GM18870 (cell line): ENCODE measurements at regions not wholly inside any gene's neighbourhood (a gene's known extent, or its start where the extent isn't known, plus 50 kb on each side); places are given as distances from the start of the nearest gene placed in this dataset.

Experiments used
- ATAC-seq: cut with Tn5 transposase; IDR thresholded peaks from one replicate; pipeline ENCODE4 v1.9.1; 2021; ENCODE audit warnings: moderate library complexity; ENCODE audit not compliant: unreplicated experiment

DNA sequence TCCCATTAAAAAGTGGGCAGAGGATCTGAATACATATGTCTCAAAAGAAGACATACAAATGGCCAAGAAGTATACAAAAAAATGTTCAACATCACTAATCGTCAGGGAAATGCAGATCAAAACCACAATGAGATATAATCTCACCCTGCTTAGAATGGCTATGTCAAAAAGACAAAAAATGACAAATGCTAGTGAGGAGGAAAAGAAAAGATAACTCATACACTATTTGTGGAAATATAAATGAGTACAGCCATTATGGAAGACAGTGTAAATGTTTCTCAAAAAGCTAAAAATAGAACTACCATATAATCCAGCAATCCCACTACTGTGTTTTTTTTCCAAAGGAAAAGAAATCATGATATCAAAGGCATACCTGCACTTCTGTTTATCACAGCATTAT, 450.7 kb downstream of the EFNA5 start:
- no peak for ATAC-seq

DNA sequence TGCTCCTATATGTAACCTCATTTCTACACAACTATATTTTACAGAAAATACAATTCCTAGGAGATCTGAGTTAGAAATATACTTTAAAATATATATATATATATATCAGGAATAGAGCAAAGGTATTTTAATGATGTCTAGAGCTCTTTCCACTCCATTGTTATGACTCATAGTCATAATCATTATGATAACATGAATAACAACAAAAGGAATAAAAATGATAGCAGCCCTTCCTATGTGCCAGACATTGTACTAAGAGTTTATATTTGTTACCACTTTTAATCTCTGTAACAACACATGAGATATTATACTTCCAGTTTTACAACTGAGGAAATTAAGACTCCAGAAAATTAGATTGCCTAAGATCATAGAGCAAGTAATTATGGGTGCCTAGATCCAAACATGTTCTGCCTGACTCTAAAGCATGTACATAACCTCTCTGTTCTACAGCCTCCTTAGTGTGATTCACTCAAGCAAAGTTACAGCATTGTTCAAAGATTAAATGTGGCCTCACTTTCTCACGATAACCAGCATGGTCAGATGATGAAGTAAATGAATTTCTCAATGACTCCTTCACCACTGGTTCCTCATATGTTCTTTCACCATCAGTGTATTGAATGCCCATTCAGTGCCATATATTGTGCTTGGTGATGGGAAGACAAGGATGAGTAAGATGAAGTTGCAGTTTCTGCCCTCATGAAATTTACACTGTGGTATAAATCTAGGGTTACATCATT, 452.1 kb downstream of the EFNA5 start:
- ATAC-seq = no peak

DNA sequence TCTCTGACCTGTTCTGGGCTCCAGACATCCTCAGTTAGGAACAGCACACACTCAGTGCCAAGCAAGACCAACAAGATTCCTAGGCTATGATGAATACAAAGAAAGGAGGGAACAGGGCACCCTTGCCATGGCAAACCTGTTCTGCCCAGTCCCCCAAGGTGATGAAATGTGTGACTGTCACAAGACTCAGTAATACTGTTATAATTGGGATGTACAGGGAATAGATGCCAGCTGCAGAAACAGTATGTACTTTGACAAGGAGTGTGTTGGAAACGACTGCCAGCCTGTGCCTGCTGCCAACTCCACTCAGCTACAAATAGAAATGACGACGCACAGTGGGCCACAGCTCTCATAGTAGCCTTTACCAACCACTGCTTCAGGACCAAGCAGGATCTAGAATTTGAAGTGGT, 453.0 kb downstream of the EFNA5 start:
- no peak for ATAC-seq

DNA sequence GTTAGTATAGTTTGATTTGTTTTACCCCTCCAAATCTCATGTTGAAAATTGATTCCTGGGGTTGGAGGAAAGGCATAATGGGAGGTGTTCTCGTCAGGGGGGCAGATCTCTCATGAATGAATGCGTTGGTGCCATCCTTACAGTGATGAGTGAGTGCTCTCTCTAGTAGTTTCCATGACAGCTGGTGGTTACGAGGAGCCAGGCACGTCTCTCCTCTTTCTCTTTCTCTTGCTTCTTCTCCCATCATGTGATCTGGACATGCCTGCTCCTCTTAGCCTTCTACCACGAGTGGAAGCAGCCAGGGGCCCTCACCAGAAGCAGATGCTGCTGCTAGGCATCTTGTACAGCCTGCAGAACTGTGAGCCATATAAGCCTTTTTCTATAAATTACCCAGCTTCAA, 454.1 kb downstream of the EFNA5 start:
- ATAC-seq = no peak

DNA sequence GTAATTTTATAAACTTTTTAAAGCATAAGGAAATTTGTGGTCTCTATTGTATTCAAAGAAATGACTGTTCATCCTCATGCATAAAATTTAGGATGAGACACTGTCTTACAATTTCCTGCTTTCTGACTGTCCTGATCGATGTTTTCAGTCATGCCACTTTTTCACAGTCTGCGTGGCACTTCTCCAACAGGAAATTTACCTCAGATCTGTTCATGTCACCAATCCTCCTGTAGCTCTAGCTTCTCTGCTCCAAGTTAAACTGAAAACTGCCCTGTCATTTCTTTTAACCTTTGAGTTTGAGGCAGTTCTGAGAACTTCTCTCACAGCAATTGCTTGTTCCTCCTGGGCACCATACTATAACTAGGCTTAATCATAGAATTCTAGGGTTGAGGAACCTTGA, 455.1 kb downstream of the EFNA5 start:
- no peak for ATAC-seq

DNA sequence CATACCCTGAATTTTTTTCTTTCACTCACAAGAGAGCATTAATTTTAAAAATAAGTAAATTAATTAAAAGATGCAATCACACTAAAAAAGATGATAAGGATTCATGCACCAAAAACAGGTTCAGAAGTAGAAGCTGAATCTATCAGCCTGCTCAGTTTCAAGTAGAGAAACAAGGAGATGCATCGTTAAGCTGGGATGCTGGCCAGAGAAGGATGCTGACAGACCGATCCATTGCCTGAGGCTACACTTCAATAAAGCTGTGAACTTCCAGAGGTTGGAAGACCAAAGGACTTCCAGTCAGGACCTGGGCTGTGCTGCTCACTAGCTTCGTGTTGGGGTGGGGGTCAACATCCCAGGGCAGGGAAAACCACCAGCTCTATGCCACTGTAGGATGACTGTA, 457.7 kb downstream of the EFNA5 start:
- no peak for ATAC-seq

DNA sequence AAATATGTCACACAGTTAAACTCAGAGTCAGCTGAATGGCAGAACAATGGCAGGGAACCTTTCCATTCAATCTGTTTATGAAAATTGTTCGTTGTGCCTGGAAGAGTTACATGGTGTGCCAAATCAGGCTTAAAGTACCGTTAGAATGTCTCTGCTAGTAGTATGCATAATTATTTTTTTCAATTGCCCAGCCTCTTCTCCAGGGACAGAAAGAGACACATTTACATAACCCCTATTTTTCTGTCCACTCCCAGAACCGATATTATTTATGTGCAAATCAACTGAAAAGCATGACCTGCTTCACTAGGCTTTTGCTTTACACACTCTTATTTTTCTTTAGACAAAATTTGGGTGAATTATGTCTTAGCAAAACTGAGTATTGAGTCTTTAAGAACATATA, 459.1 kb downstream of the EFNA5 start:
- ATAC-seq = no peak

DNA sequence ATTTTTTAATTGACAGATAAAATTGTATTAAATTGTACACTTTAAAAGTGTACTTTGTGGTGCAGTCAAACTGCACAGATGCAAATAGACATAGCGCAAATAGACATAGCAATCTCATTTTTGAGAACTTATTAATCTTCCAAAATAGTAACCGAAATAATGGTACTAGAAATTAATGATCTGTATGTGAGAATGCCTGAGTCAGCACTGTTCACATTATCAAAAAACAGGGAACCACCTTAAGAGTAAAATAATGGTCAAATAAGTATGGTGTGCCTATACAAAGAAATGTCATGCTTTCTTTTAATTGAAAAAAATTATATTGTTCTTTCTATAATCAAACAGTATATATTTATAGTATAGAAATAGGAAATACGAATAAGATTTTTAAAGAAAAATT, 461.9 kb downstream of the EFNA5 start:
- no peak for ATAC-seq

DNA sequence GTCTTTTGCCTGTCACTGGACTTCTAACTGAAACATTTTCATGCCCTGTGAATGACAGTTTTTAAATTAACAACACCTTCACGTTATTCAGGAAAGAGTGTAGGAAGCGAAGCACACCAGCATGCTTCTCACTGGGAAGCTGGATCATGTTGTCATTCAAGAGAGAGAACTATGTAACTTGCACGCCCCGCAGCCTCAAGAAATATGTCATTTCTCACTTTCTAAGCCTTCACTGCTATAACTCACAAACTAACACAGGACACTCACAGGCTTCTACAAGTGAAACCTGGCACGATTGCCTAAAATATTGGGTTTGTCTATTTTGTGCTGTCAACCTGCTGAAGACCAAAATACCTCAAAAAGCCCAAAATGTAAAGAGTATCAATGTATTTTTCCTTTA, 466.3 kb downstream of the EFNA5 start:
- ATAC-seq = no peak

DNA sequence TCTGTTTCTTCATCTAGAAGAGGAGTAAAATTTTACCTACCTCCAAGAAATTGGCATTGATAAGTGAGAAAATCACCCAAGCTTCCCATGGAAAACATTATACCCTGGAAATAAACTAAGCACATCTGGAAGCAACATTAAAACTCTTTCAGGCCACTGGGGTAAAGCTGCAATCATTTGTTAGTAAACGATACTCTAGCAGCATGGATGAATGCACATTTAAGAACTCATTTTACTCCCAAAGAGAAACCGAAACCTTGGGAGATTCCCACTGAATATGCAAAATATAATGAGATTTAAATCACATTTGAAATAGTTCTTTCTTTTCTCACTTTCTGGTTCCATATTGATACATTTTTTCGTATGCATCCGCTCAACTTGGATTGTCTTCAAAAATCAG, 467.5 kb downstream of the EFNA5 start:
- no peak for ATAC-seq

DNA sequence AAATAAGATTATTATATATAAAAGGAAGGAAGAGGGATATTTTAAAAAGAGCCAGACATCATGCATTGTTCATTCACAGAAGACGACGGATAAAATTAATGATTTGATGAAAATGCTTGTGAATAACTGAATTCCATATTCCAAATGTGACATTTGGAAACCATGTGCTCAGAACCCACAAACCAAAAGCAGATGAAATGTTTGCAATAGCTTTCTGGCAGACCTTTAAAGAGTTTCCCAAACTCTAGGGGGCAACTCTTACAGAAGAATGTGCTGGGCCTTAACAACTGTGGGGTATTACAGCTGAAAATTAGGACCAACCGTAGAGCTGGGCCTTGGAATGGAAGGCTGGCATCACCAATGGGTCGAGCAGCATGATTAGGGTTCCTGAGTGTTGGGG, 471.0 kb downstream of the EFNA5 start:
- ATAC-seq = no peak

DNA sequence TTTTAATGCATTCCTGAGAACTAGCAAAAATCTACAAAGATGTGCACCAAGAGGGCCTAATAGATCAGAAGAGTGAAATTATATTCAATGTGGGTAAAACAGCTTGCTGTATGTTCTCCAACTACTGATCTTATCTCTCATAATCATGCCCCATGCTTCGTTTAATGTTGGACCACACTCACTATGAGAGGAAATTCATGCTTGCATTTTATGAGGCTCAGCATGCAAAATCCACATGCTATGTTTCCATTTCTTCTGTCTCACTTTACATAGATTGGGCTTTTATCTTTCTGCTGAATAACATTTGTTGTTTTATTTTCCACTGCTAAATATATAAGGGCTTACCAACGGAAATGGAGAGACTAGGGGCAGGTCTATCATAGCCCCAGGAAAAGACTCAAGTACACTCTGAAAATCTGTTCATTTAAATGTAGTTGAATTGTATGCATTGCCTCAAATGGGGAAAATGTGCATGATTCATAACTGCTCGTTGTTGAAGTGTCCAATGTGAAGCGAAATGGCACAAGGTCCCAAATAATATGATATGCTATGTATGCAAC, 474.2 kb downstream of the EFNA5 start:
- no peak for ATAC-seq

DNA sequence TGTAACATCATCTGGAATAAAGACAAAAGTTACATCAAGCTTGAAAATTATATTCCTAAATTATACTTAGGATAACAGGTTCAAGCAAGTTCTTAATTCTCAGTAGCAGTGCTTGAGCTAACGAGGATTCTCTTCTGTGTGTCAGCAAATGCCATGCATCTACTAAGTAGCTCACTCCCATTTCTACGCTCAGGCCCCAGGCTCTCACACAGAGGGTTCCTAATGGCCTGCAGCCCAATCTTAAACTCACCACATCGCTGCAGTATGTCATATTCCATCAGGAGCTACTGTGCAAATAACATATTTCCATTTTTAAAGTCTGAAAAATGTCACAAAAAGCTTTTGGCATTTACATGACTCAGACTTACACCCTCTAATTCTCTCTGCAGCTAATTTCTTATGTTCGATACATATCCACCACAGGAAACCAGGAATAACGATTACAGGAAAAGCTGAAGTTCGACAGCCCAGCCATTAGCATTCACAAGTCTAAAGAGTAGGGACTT, 474.8 kb downstream of the EFNA5 start:
- no peak for ATAC-seq

DNA sequence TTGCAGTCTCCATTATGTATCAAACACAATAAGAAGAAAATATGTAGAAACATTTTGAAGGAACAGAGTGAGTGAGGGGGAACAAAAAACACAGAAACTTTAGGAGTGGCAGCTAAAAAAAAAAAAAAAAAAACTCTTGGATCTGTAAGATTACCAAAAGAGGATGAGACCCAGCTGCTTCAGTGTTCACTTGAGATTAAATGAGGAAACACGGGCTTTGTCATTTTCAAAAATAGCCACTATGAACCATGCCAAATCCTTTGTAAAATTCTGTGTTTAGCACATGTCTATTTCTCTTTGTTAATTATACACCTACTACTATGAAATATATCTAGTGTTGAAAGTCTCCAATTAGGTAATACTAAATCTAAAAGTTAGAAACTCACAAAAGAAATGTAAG, 485.9 kb downstream of the EFNA5 start:
- no peak for ATAC-seq

DNA sequence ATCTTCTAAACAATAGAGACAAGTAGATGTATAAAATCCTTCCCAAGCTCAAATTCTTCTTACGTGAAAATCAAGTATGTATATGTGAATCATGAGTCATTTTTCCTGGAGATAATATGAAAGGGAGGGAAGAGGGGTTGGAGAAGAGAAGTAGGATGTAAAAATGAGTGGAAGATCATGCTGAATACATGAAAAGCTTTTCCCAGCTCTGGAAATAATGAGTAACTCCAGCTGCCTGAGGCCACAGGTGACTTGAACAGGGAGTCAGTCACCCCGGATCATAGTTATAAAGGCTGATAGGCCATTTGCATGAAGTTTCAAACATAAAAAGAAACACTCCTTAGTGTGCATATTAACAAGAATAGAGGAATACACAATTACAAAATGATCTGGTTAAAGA, 486.7 kb downstream of the EFNA5 start:
- no peak for ATAC-seq

DNA sequence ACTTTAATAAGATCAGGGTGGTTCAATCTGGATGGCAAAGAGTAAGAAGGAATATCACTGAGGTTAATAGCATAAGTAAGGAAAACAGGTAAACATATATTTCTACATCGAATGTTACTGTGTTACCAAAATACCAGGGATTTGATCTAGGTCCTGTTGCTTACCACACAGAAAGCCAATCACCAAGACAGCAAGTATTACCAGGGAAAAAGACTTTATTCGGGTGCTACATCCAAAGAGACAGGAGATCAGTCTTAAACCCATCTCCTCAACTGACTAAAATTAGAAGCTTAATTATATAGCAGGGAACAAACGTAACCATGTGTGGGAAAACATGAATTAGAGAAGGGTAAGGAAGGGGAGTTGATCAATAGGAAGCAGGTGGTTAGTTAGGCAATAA, 500.1 kb downstream of the EFNA5 start:
- no peak for ATAC-seq

DNA sequence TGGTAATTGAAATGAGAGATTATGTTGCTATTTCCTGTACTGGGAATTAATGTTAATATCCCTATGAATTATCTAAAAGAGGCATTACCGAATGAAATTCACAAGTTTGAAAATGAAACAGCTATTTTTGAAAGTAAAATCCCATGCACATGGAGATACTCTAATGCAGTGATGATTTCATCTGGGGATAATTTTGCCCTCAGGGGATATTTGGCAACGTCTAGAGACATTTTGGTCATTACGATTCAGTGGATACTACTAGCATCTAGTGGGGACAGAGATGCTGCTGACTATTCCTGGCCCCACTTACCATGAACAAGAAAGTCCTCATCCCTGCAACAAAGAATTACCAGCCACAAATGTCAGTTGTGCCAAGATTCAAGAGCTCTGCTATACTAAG, 500.9 kb downstream of the EFNA5 start:
- ATAC-seq = no peak

DNA sequence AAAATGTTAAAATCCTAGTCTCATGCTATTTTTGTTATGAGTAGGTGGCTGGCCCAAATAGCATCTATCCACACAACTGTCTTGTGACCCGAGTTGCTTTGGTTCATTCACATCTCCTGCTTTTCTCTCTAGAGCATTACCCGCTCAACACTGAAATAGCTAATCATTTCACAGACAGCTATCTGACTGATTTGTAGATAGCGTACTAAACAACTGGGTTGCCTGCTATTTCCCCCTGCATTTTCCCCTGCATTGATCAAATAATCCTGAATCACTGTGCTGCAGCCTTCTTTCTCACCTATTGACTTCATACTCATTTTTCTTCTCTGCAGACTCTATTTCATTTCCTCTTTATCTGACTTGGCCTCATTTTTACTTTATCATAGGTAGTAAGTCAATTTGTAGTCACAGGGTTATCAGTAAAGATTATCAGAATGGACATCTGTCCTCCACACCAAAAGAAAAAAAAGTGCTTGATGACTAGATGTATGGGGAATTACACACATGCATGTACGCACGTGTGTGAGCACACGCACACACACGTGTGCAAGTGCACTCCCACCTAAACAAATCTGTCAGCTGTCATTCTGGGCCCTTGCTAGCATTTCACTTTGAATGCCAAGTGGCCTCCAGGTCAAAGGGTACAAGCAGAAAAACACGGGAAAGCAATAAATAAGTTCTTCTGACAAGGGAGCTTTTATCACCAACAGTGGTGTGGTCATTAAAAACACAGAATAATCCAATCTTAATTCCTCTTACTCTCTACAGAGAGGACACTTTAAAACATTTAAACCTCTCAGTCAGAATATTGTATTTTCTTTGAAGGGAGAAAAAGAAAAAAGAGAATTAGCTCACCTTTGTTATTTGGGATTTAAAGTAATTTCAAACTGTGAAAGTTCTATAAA, 501.6 kb downstream of the EFNA5 start:
- no peak for ATAC-seq

DNA sequence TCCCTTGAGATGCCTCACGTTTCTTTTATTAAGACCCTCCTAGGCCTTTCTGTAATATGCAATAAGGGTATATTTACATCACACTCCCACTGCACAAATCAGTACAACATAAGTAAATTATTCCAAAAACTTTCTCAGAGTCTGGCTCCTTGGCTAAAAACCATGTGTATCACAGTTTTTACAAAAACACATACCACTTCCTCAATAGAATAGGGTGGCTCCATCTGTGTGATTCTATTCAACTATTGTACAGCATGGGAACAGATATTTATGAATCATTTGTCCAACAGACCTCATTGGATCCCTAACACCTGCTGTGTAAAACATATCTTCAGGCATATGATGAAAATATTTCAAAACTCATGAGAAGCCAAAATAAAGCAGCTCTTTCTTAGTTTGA, 502.7 kb downstream of the EFNA5 start:
- ATAC-seq = no peak

DNA sequence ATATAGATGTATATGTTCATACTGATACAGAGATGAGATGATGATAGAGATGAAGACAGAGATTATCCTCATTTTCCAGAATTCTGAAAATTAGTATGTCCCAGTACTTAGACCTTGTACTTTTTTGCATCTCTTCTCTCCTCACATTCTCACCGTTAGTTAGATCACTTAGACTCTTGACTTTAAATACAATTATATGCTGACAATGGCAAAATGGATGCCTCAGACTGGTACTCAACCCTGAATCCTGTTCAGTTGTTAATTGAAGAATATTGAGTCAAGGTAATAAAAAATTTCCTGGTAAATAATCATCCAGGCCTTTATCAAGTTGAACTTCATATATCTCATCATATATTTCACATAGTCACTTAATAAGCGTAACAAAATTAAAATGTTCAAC, 505.4 kb downstream of the EFNA5 start:
- ATAC-seq = no peak

DNA sequence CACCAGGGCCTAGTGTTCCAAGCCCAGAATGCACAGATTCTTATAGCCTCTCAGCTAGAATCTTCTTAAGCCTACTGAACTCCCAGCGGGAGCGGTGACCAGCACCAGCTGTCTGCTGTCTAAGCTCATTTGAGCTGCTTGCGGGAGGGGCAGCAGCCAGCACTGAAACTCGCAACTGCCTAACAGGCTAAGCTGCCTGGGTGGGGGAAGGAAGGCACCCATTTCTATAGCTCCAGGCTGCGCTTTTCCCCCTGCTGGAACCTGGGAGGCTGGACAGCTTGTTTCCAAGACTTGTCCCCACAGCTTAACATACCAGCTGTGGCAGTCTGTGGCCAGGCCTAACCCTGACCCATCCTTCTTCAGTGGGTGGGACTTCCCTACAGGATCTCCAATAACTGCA, 512.9 kb downstream of the EFNA5 start:
- ATAC-seq = no peak

DNA sequence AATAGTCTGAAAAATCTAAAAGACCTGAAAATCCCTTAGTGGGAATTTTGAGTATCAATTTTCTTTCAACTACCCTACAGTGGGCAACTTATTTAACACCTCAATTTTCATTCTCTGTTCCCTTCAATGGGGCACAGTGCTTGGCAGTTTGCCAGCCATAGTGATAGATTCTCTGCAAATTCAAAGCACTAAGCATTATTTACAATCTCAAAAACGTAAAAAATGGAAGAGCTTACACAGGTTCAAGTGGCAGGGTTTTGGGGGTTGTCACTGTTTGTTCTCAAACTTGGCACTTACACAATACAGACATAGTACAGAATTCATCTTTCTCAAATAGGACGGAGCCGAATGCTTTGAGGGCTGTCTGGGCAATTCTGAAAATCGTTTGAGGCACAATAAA, 515.0 kb downstream of the EFNA5 start:
- no peak for ATAC-seq
